NB4 (cell line): ENCODE measurements at regions not wholly inside any gene's neighbourhood (a gene's known extent, or its start where the extent isn't known, plus 50 kb on each side); places are given as distances from the start of the nearest gene placed in this dataset.

Experiments used
- CTCF ChIP-seq: IDR thresholded peaks from one replicate; pipeline ENCODE4 v1.5.1; 2012; ENCODE audit warnings: low read depth, low read length
- MYC ChIP-seq: IDR thresholded peaks from 2 replicates; pipeline ENCODE4 v1.6.1; 2011; ENCODE audit warnings: low read depth, low read length
- POLR2A ChIP-seq: IDR thresholded peaks from 2 replicates; pipeline ENCODE4 v1.6.1; 2011; ENCODE audit warnings: mild to moderate bottlenecking; ENCODE audit not compliant: insufficient read length; ENCODE audit errors: extremely low read depth

DNA sequence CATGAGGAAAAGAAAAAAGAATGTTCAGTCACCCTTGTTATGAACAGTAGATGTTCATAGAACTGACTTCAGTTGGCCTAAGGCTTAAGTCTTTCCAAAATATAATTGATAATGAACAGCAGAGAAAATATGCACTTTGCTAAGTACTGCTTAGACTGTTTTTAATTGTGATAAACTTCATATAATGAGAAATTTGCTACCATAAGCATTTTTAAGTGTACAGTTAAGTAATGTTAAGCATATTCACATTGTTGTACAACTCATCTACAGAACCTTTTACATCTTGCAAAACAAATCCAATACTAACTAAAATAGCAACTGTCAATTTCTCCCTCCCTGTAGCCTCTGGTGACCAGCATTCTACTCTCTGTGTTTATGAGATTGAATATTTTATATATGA, 792.2 kb upstream of the LCORL start:
- TF ChIP-seq CTCF, result no peak
- no peak for TF ChIP-seq POLR2A
- TF ChIP-seq MYC, result no peak
